HG02623 (cell line): ENCODE measurements at regions not wholly inside any gene's neighbourhood (a gene's known extent, or its start where the extent isn't known, plus 50 kb on each side); places are given as distances from the start of the nearest gene placed in this dataset.
"Not testable (repeated sequence)": the region's sequence is repeated elsewhere in the genome, so short reads cannot be mapped to it uniquely, and the experiment has no call there.

Source experiments
- ATAC-seq: cut with Tn5 transposase; IDR thresholded peaks from one replicate; pipeline ENCODE4 v1.9.1; 2021; ENCODE audit warnings: moderate library complexity; ENCODE audit not compliant: unreplicated experiment

GRCh38 chr16:7278636-7279035, 54.0 kb upstream of the RBFOX1 start:
- ATAC-seq, result no peak

GRCh38 chr16:7272567-7273158, 60.0 kb upstream of the RBFOX1 start:
- ATAC-seq, result no peak

- ATAC-seq, result no peak
These were observed 61.2 kb upstream of the RBFOX1 start for GRCh38 chr16:7271486-7271885.

- no peak for ATAC-seq
These were observed 61.8 kb upstream of the RBFOX1 start for GRCh38 chr16:7270823-7271222.

GRCh38 chr16:7270006-7270405, 62.6 kb upstream of the RBFOX1 start:
- no peak for ATAC-seq

- no peak for ATAC-seq
These were observed 64.5 kb upstream of the RBFOX1 start for GRCh38 chr16:7268182-7268581.

- ATAC-seq, result no peak
These were observed 75.6 kb upstream of the RBFOX1 start for GRCh38 chr16:7257016-7257415.

- ATAC-seq, result no peak
These were observed 86.1 kb upstream of the RBFOX1 start for GRCh38 chr16:7246578-7246977.

GRCh38 chr16:7239547-7239946, 93.1 kb upstream of the RBFOX1 start:
- ATAC-seq, result no peak

- ATAC-seq, result no peak
These were observed 95.7 kb upstream of the RBFOX1 start for GRCh38 chr16:7236824-7237410.

- ATAC-seq, result no peak
These were observed 98.7 kb upstream of the RBFOX1 start for GRCh38 chr16:7233975-7234374.

- no peak for ATAC-seq
These were observed 100.9 kb upstream of the RBFOX1 start for GRCh38 chr16:7231762-7232161.

- ATAC-seq, result not testable (repeated sequence)
These were observed 103.0 kb upstream of the RBFOX1 start for GRCh38 chr16:7229433-7230218.

- no peak for ATAC-seq
These were observed 105.4 kb upstream of the RBFOX1 start for GRCh38 chr16:7227229-7227721.

- no peak for ATAC-seq
These were observed 111.5 kb upstream of the RBFOX1 start for GRCh38 chr16:7221157-7221556.

GRCh38 chr16:7218936-7219335, 113.7 kb upstream of the RBFOX1 start:
- ATAC-seq, result no peak

- no peak for ATAC-seq
These were observed 114.8 kb upstream of the RBFOX1 start for GRCh38 chr16:7217797-7218196.

GRCh38 chr16:7216719-7217118, 115.9 kb upstream of the RBFOX1 start:
- no peak for ATAC-seq

GRCh38 chr16:7211781-7212180, 120.9 kb upstream of the RBFOX1 start:
- ATAC-seq, result no peak

- no peak for ATAC-seq
These were observed 123.0 kb upstream of the RBFOX1 start for GRCh38 chr16:7209598-7209997.

- no peak for ATAC-seq
These were observed 126.2 kb upstream of the RBFOX1 start for GRCh38 chr16:7206469-7206868.

- ATAC-seq, result no peak
These were observed 132.3 kb upstream of the RBFOX1 start for GRCh38 chr16:7200320-7200719.
